Stimulated activated CD4-positive, alpha-beta T cell treated with anti-CD3 and anti-CD28 coated beads, Interleukin-15, amount 100 ng/mL, for 1 hour (primary cell): ENCODE measurements at regions not wholly inside any gene's neighbourhood (a gene's known extent, or its start where the extent isn't known, plus 50 kb on each side); places are given as distances from the start of the nearest gene placed in this dataset.

Experiments used
- DNase-seq, 2 donors: peaks; one replicate each; pipeline ENCODE4 v3.0.0-alpha.2; 2020; ENCODE audit warnings: low read depth in 1 of 2, low spot score in 1 of 2

GRCh38 chr6:97790926-97791590 lies 508.0 kb upstream of the MMS22L start:
- DNase-seq = no peak

GRCh38 chr6:97805596-97805995 lies 522.6 kb upstream of the MMS22L start:
- DNase-seq = no peak

GRCh38 chr6:97812940-97813339 lies 529.9 kb upstream of the MMS22L start:
- DNase-seq = no peak

- no peak for DNase-seq
Measured at GRCh38 chr6:97813889-97814567, 531.0 kb upstream of the MMS22L start.

- no peak for DNase-seq
Measured at GRCh38 chr6:97815301-97815812, 532.3 kb upstream of the MMS22L start.

GRCh38 chr6:97816526-97816925 lies 533.5 kb upstream of the MMS22L start:
- DNase-seq = no peak

GRCh38 chr6:97819710-97820109 lies 536.7 kb upstream of the MMS22L start:
- no peak for DNase-seq

- no peak for DNase-seq
Measured at GRCh38 chr6:97820400-97820799, 537.4 kb upstream of the MMS22L start.

- DNase-seq = no peak
Measured at GRCh38 chr6:97822632-97823031, 539.6 kb upstream of the MMS22L start.

GRCh38 chr6:97841763-97842162 lies 558.7 kb upstream of the MMS22L start:
- no peak for DNase-seq

- no peak for DNase-seq
Measured at GRCh38 chr6:97842521-97842920, 559.5 kb upstream of the MMS22L start.

- DNase-seq = no peak
Measured at GRCh38 chr6:97849390-97849789, 566.4 kb upstream of the MMS22L start.

- DNase-seq = no peak
Measured at GRCh38 chr6:97850458-97851212, 567.6 kb upstream of the MMS22L start.

- DNase-seq = no peak
Measured at GRCh38 chr6:97863697-97864096, 580.7 kb upstream of the MMS22L start.

GRCh38 chr6:97864366-97864765 lies 581.4 kb upstream of the MMS22L start:
- no peak for DNase-seq

- no peak for DNase-seq
Measured at GRCh38 chr6:97864826-97865225, 581.8 kb upstream of the MMS22L start.

GRCh38 chr6:97865612-97866011 lies 582.6 kb upstream of the MMS22L start:
- DNase-seq = no peak

GRCh38 chr6:97866616-97867015 lies 583.6 kb upstream of the MMS22L start:
- DNase-seq = no peak

- no peak for DNase-seq
Measured at GRCh38 chr6:97867177-97867576, 584.2 kb upstream of the MMS22L start.

GRCh38 chr6:97870273-97870672 lies 587.3 kb upstream of the MMS22L start:
- no peak for DNase-seq

- no peak for DNase-seq
Measured at GRCh38 chr6:97876711-97877110, 593.7 kb upstream of the MMS22L start.

GRCh38 chr6:97882755-97883154 lies 599.7 kb upstream of the MMS22L start:
- no peak for DNase-seq
